K562 (cell line): ENCODE measurements at regions not wholly inside any gene's neighbourhood (a gene's known extent, or its start where the extent isn't known, plus 50 kb on each side); places are given as distances from the start of the nearest gene placed in this dataset.

ENCODE experiments used
- ATAC-seq: fragments of 200-7000 bp; cut with Tn5 transposase; 3 replicates; pipeline ENCODE4 v1.9.1; 2020; ENCODE audit warnings: moderate library complexity
- BruUV-seq: library from RNA; stranded (reverse); fragments of 400-500 nt; replicated peaks from 2 replicates; lab custom pipeline; 2021; lab: Mats Ljungman, UMichigan
- CTCF ChIA-PET: fragments of 300-600 bp; formaldehyde crosslinking; extraction: SDS; loops from one replicate; lab custom pipeline; 2021; ENCODE audit warnings: low intra/inter-chr PET ratio; lab: Yijun Ruan, JAX
- POLR2A ChIA-PET: fragments of 300-600, 350-650 bp; sonication (Branson Sonifier 250); formaldehyde crosslinking; extraction: SDS; loops from one replicate; lab custom pipeline; 2021; ENCODE audit warnings: antibody characterized with exemption, inconsistent platforms; lab: Yijun Ruan, JAX
- DNase-seq, 4 experiments: peaks; one replicate each; pipeline versions ENCODE4 v3.0.0 to v3.0.0-alpha.2; 2011 to 2018; ENCODE audit warnings: low spot score in 3 of 4, mixed read lengths in 3 of 4; ENCODE audit errors: extremely low read depth in 1 of 4
- FAIRE-seq: peaks from 2 replicates; lab custom pipeline; 2011; peaks lifted over from hg19 to GRCh38; lab: Jason Lieb, UNC
- H2AFZ ChIP-seq: 2 replicates; pipeline ENCODE4 v1.6.0; 2011; ENCODE audit warnings: low read depth, low read length, control low read depth, inconsistent platforms
- H3K27ac ChIP-seq: fragments of 200-600 bp; 3 replicates; pipeline ENCODE4 v1.8.0; 2011; ENCODE audit warnings: low read depth, mild to moderate bottlenecking, control low read depth, inconsistent platforms, low read length, moderate library complexity, mixed read lengths; ENCODE audit errors: extremely low read depth
- H3K27me3 ChIP-seq, 2 experiments: fragments of 300-600 bp in 1 of 2; 2 replicates in 1 of 2; 3 replicates in 1 of 2; pipeline versions ENCODE4 v1.6.0 to v1.8.0; 2011; ENCODE audit warnings: inconsistent platforms in 2 of 2, low read length in 2 of 2, mild to moderate bottlenecking in 1 of 2, mixed read lengths in 1 of 2, moderate library complexity in 1 of 2; ENCODE audit not compliant: control insufficient read depth in 2 of 2, insufficient read depth in 2 of 2
- H3K36me3 ChIP-seq: fragments of 300-600 bp; 3 replicates; pipeline ENCODE4 v1.8.0; 2011; ENCODE audit warnings: mild to moderate bottlenecking, low read length, inconsistent platforms; ENCODE audit not compliant: control insufficient read depth, insufficient read depth
- H3K4me1 ChIP-seq, 2 experiments: fragments of 200-600 bp in 1 of 2; replicated peaks in 1 of 2; 2 replicates in 1 of 2; 3 replicates in 1 of 2; pipeline versions ENCODE4 v1.5.1 to v1.8.0; 2011; ENCODE audit warnings: inconsistent platforms in 2 of 2, low read length in 2 of 2, mild to moderate bottlenecking in 1 of 2, mixed read lengths in 1 of 2, moderate library complexity in 1 of 2; ENCODE audit not compliant: control insufficient read depth in 2 of 2, insufficient read depth in 2 of 2
- H3K4me2 ChIP-seq: 2 replicates; pipeline ENCODE4 v1.6.1; 2011; ENCODE audit warnings: low read length, control low read depth, inconsistent platforms, mixed read lengths; ENCODE audit not compliant: insufficient read depth
- H3K4me3 ChIP-seq: fragments of 200-600 bp; sonication (generic), shearing (Covaris generic); 2 replicates; pipeline ENCODE4 v1.5.1; 2016; ENCODE audit warnings: control low read depth, inconsistent platforms
- H3K79me2 ChIP-seq: fragments of 200-600 bp; 3 replicates; pipeline ENCODE4 v1.8.0; 2011; ENCODE audit warnings: low read length, inconsistent platforms; ENCODE audit not compliant: control insufficient read depth, insufficient read depth
- H3K9ac ChIP-seq, 2 experiments: 2 replicates each; pipeline versions ENCODE4 v1.6.0 to v1.6.1; 2011; ENCODE audit warnings: low read depth in 2 of 2, low read length in 2 of 2, control low read depth in 1 of 2, inconsistent platforms in 1 of 2, mild to moderate bottlenecking in 1 of 2, mixed read lengths in 1 of 2; ENCODE audit not compliant: insufficient read depth in 1 of 2
- H3K9me1 ChIP-seq: one replicate; pipeline ENCODE4 v1.6.0; 2011; ENCODE audit warnings: inconsistent platforms, mild to moderate bottlenecking, low read length, moderate library complexity; ENCODE audit not compliant: control insufficient read depth, insufficient read depth
- H3K9me3 ChIP-seq: replicated peaks from 2 replicates; pipeline ENCODE4 v1.5.1; 2011; ENCODE audit warnings: low read depth, low read length, inconsistent platforms; ENCODE audit not compliant: control insufficient read depth, insufficient read depth
- H4K20me1 ChIP-seq: replicated peaks from 2 replicates; pipeline ENCODE4 v1.6.1; 2011; ENCODE audit warnings: low read length, inconsistent platforms, mixed read lengths; ENCODE audit not compliant: control insufficient read depth, insufficient read depth
- DEAF1 ChIP-seq: fragments of 450-650 bp; formaldehyde crosslinking; IDR thresholded peaks from 2 replicates; pipeline ENCODE4 v1.4.0; 2020; ENCODE audit warnings: mild to moderate bottlenecking, moderate library complexity
- FOSL1 ChIP-seq: fragments of 200-800 bp; sonication (Bioruptor generic); conservative IDR thresholded peaks from 2 replicates; pipeline ENCODE4 v1.6.1; 2016; ENCODE audit warnings: missing genetic modification characterization, missing compliant biosample characterization
- HDAC1 ChIP-seq, 2 experiments: fragments of 450-650 bp; IDR thresholded peaks; 2 replicates each; pipeline ENCODE4 v1.6.1; 2016 to 2017; ENCODE audit warnings: inconsistent platforms in 1 of 2, mild to moderate bottlenecking in 1 of 2, moderate library complexity in 1 of 2
- HMBOX1 ChIP-seq: sonication (generic); IDR thresholded peaks from 2 replicates; pipeline ENCODE4 v1.6.1; 2016
- MLX ChIP-seq, 2 experiments: fragments of 450-650 bp in 1 of 2; sonication (generic) in 1 of 2; formaldehyde crosslinking; conservative IDR thresholded peaks; 2 replicates each; pipeline versions ENCODE4 v1.4.0 to v1.8.1; 2020 to 2022; ENCODE audit warnings: mild to moderate bottlenecking in 1 of 2, missing genetic modification reagents in 1 of 2
- PML ChIP-seq: IDR thresholded peaks from 2 replicates; pipeline ENCODE4 v1.6.1; 2012; ENCODE audit warnings: low read length, inconsistent platforms
- REST ChIP-seq, 2 experiments: fragments of 450-650 bp; formaldehyde crosslinking in 1 of 2; IDR thresholded peaks; 2 replicates each; pipeline versions ENCODE4 v1.4.0 to v1.6.1; 2014 to 2020; ENCODE audit warnings: mild to moderate bottlenecking in 2 of 2, borderline replicate concordance in 1 of 2, low read depth in 1 of 2
- TCF7L2 ChIP-seq: fragments of 150-350 bp; IDR thresholded peaks from 2 replicates; pipeline ENCODE4 v1.6.1; 2016; ENCODE audit warnings: low read depth, mild to moderate bottlenecking, low read length, moderate library complexity
- ZNF696 ChIP-seq: fragments of 250-450 bp; sonication (Bioruptor Pico); conservative IDR thresholded peaks from 2 replicates; pipeline ENCODE4 v1.4.0; 2020; ENCODE audit warnings: mild to moderate bottlenecking, moderate library complexity
- ZNF778 ChIP-seq: fragments of 450-650 bp; formaldehyde crosslinking; IDR thresholded peaks from 2 replicates; pipeline ENCODE4 v1.4.0; 2020; ENCODE audit warnings: mild to moderate bottlenecking, moderate library complexity
- WGBS: fragments of 100-300 bp; shearing (Covaris generic); methylation state at CpG from one replicate; pipeline ENCODE4 v1.1.6; 2016; ENCODE audit warnings: low coverage, mixed read lengths; ENCODE audit not compliant: insufficient coverage; ENCODE audit errors: missing lambda C conversion rate; 5-methylcytosine and 5-hydroxymethylcytosine counted together
- in situ Hi-C: fragments of 300-500 bp; cut with MboI; formaldehyde crosslinking; loops from 4 replicates; pipeline ENCODE4 v1.15.0; 2018; ENCODE audit warnings: inconsistent platforms, mixed read lengths
- intact Hi-C: fragments of 100-400 bp; cut with micrococcal nuclease; formaldehyde crosslinking; loops from 2 replicates; pipeline ENCODE4 v1.14.2; 2022

- 77% methylated on average over 4 of the region's 4 CpGs for WGBS
- Histone ChIP-seq H3K4me2 (no peak overlapping the region), H3K36me3 (no peaks in the 10 kb centered on the region), H3K27ac (no peak overlapping the region), H2AFZ (no peak overlapping the region), H3K4me1 (peaks cover 0 to 9% of the 10 kb centered on the region in 2 experiments; a peak in 2 of 5 replicates), H3K79me2 (peaks cover 69% of the 10 kb centered on the region), H4K20me1 (peaks cover 20% of the 10 kb centered on the region), H3K9me3 (no peaks in the 10 kb centered on the region), H3K9ac (no peak overlapping the region; a peak in 1 of 4 replicates), H3K27me3 (no peaks in the 10 kb centered on the region), H3K4me3 (no peak overlapping the region), H3K9me1 (no peaks in the 10 kb centered on the region)
- in situ Hi-C loops (no loop called here), intact Hi-C loops (loop anchor here (5.0 kb wide), 1 partner anchor 73 kb away; no protein-coding TSS in a partner anchor)
- DNase-seq (no peak), ATAC-seq (no peak; the same call in 2 of the 3 replicates), FAIRE-seq (no peak)
- BruUV-seq: no TSS peak
- POLR2A ChIA-PET: no interaction called here
- CTCF ChIA-PET: no interaction called here
- TF ChIP-seq DEAF1 (CRISPR knock-in tag) (no peak), FOSL1 (tag) (peak; percentile 64), ZNF696 (CRISPR knock-in tag) (no peak), ZNF778 (CRISPR knock-in tag) (no peak), PML (no peak), TCF7L2 (no peak), MLX (CRISPR knock-in tag; conservative IDR thresholded peaks at IDR 0.05) (no peak), HMBOX1 (peak; percentile 50; the same call in 1 of the 2 replicates), REST (IDR thresholded peaks at IDR 0.05; ENCODE audit: borderline replicate concordance) (0 out of 2 replicates have a peak, but pooled peaks have one; percentile 3), REST (CRISPR knock-in tag; IDR thresholded peaks at IDR 0.05; ENCODE audit: low read depth) (no peak), HDAC1 (IDR thresholded peaks at IDR 0.05) (no peak)
Observed at GRCh38 chr22:42188808-42189447, 58.3 kb upstream of the CYP2D6 start.
